GM19023 (cell line): ENCODE measurements at regions not wholly inside any gene's neighbourhood (a gene's known extent, or its start where the extent isn't known, plus 50 kb on each side); places are given as distances from the start of the nearest gene placed in this dataset.

Experiments
- ATAC-seq: cut with Tn5 transposase; IDR thresholded peaks from one replicate; pipeline ENCODE4 v1.9.1; 2021; ENCODE audit warnings: mild to moderate bottlenecking, moderate library complexity; ENCODE audit not compliant: unreplicated experiment

DNA sequence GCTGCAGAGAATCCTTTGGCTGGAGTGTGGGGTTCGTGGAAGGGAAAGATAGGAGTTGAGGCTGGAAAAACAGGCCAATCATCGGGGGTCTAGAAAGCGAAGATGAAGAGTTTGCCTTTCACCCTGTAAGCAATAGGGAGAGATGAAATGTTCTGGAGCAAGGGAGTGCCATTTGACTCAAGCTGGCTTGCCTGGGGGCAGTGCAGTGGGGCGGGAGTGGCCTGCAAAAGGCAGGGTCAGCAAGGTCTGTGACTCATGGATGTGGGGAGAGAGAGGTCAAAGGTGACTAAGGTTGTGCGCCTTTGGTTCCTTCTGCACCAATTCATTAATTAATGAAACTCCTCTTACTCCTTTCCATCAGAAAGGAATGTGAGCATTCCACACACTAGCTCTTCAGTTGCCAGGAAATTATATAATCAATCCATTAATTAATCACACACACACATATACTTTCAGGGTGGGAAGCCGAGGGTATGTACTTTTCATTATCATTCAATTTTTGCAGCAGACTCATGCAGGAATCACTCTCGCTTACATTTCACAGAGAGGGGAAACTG, 227.6 kb downstream of the MYCN start:
- ATAC-seq: no peak

DNA sequence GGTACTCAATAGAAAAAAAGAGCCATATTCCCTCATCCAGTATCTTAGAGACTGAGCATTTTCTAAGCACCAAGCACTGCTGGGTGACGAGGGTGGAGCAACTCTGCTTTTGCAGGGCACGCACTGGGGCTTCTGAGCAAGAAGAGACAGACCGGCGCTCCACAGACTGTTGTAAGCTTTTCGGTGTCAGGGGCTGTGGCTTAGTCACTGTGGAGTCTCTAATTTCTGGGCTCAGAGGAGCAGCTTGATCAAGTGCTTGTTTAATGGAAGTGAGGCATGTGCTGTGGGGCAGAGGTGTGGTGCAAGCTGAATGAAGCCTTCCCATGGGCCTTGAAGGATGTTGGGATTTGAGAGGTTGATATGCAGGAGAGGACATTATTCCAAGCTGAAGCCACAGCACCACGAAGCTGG, 227.1 kb downstream of the MYCN start:
- ATAC-seq: no peak

DNA sequence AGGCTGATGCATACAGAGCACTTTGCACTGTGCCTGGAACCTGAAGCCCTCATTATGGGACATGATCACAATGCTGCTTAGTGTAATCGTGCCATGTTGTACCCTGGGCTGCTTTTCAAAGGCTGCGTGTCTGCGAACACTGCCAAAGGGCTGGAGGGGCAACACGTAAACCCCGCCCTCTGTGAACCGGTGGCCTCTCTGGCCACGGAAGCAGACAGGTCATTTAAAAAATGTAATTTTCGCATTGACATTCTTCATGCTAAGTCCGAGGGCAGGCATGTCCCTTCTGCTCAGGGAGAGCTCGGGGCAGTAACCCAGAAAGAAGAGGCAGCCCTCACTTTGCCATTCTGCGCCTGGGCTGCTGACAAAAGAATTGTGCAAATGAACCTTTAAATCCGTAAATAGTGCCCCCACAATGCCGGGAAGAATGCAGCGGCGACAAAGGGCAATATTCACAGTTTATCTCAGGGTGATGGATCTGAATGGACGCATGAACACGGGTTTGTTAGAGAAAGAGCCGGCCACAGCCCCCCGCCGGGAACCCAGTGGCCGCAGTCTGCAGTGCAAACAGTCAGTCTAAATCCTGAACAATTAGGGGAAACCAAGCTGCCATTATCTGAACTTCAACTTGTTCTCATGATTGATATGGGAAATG, 226.1 kb downstream of the MYCN start:
- ATAC-seq: no peak

DNA sequence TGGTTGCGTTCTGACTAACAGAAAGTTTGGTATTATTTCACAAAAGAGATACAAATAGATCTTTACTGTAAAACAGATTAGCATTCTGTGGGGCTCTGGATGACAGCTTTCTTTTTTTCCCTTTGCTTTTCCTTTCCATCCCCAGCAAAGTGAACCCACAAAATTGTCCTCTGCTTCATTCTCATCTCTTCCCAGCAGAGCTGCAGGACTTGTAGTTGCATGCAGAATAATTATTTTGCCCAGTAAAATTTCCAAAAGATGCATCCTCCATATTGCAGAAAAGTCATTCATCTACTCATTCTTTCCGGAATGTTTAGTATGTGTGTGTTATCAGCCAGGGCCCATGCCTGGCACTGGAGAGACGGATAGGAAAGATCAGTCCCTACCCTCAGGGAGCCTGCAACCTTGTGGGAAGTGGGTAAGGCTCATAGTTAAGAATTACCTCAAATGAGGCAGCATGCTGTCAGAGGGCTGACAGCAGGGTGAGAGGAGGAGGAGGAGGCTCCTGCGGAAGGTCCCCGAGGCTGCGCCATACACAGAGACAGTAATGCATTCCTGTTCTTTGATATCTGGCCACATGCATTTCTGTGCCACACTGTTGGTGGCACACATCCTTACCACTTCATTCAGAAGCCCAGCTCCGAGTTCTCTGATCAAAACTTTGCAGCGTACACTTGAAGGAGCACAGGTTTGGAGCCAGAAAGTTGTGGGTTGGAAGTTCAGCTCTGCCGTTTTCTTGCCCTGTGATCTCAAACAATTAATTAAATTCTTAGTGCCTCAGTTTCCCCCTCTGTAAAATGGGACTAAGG, 225.4 kb downstream of the MYCN start:
- no peak for ATAC-seq

DNA sequence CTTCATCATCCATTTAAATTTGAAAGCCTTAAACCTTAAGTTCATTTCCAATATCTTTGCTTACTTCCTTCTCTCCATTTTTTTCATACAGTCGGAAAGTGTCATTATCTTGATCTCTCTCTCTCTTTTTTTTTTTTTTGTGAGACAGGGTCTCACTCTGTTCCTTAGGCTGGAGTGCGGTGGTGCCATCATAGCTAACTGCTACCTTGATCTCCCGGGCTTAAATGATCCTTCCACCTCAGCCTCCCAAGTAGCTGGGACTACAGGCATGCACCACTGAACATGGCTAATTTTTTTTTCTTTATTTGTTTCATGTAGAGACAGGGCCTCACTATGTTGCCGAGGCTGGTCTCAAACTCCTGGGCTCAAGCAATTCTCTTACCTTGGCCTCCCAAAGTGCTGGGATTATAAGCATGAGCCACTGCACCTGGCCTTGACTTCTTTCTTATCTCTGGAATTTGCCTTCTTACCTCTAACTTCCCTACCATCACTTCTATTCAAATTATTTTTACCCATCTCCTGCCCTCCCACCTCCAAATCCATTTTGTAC, 222.2 kb downstream of the MYCN start:
- ATAC-seq: no peak

DNA sequence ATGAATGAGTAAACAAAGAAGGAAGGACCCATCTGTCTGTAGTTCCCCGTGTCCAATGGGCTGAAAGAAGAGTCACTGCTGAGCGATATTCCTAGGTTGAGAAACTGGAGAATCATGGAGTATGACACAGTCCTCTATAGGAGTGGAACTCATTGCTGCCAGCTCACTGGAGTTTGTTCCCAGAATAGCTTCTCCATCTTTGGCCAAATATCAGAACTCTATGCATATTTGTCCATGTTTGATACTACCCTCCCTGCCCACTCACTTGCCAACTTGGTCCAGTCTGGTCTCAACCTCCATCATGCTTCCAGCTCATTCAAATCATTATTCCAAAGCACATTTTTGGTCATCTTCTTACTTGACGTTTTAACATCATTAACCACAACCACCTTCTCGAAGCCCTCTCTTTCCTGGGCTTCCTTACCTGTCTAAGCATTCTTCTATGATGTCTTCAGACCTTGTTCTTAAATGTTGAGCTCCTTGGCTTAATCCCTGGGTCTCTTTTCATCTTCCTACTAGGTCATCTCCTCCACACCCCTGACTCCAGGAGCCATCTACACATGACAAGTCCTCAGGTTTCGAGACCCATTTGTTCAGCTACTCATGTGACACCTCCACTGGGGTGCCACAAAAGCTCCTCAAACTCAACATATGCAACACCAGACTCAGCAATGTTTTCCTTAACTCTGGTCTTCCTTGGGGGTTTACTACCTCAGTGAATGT, 221.6 kb downstream of the MYCN start:
- no peak for ATAC-seq

DNA sequence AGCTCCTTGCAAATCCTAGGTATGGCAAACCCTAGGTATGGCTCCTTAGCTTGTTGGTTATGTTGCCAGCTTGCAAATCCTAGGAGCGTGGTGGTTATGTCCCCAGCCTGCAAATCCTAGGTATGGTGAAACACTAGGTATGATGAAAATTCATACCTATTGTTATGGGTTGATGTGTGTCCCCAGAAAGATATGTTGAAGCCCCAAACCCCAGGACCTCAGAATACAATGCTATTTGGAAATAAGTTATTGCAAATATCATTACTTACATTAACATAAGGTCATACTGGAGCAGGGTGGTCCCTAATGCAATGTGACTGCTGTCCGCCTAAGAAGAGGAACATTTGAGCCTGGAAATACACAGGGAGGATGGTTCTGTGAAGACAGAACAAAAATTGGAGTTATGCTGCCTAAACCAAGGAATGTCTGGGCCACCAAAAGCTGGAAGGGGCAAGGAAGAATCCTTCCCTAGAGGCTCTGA, 220.8 kb downstream of the MYCN start:
- ATAC-seq: no peak

DNA sequence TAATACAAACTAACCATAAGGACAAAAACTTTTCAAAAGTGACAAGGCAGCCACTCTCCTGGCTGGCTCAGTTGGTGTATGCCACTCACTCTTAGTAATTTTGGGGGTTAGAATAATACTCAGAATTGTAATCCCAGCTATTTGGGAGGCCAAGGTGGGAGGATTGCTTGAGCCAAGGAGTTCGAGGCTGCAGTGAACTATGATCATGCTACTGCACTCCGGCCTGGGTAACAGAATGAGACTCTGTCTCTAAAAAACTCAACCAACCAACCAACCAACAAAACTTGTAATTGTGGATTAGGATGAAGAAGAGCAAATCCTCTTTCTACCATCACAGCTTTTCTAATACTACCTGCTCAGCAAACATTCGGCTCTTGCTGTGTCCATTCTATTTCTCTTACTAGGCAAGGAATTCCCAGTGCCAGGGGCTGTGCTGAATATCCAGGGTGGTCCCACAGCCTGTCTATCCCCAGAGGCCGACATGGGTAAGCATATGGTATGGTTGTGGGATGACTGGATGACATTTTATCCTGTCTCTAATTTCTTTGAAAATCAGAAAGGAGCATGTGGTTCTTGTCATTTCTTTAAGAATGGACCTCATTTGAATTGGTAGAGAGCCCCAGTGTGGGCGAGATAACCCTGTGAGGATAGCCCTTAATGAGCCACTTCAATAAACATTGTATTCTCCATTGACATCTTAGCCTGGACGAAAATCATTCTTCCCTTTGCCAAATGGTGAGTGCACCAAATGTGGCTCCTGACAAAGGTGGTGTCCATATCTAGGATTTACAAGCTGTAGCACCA, 220.1 kb downstream of the MYCN start:
- no peak for ATAC-seq

DNA sequence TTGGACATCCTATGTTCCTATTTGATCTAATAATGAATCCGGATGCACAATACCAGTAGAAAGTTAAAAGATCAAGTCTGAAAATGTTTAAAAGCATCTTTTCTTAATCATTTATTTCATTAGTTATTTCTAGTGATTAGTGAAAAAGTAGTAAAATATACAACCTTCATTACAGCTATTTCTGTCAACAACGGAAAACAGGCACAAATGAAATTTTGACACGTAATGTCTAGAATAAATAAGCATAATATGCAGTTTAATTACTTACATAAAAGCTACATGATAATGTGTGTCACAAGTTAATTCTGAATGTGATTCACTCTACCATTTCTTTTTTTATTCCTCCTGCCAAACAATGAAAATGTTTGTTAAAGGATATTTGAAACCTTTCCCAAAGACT, 216.1 kb downstream of the MYCN start:
- no peak for ATAC-seq

DNA sequence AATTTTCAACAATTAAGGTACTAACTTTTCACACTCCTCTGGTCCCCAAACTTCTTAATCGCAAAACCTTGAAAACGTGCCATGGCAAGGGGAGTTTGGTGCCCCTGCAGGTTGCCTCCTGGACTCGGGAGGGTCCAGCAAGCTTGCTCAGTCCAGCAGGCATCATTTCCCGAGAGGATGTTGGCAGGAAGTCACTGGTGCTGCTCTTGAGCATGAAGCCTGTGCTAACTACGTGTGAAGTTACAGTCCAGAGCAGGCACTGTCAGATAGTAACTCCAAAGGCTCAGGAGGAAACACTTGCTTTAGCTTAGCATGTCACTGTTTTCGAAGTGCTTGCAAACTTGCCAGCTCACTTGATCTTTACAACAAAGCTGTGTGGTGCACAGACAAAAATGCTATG, 215.4 kb downstream of the MYCN start:
- ATAC-seq: no peak

DNA sequence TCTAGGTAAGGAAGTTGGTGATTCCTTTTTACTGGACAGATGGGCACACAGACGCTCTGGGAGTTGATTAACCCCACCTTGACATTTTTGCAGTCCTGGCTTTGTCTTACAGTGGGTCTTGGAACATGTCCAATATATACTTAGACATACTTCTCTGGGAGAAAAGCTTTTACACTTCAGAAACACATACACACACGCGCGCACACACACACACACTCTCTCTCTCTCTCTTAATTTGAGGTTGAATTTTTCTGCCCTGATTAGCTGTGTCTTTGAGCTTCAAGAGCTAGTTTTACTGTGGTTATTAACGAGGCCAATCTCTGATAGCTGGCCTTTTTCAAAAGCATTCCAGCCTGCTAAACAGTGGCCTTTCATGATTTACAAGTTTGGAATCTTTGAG, 215.0 kb downstream of the MYCN start:
- no peak for ATAC-seq

DNA sequence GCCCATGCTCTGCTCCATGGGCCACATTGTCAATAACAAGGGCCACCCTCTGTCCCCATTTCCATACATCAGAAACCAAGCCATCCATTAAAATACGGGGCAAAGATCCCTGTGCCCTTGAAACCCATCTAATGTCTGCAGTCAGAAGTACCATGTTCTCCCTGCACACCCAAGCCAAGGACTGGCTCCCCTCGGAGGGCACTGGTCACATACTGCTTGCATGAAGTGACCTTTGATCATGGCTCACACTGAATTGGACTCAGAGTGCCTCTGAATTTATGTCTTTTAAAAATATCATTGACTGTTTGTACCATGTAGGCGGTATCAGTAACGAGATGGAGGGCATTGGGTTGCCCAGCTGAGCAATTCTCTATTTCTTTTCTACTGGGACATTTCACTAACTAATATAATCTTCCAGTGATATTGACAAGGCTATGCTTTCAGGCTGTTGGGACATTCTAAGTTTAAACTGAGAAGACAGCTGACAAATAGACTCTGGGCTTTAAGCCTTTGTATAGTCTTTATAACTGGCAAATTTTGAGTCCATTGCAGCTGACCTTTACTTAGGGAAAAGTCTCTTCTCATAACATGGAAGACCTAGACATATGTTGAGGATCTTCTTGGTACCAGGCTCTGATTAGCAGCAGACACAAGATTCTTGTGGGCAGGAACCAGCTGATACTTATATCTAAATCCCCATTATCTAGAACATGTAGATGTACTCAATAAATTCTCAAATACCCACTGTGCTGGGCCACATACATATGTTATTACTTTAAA, 214.3 kb downstream of the MYCN start:
- ATAC-seq: no peak

DNA sequence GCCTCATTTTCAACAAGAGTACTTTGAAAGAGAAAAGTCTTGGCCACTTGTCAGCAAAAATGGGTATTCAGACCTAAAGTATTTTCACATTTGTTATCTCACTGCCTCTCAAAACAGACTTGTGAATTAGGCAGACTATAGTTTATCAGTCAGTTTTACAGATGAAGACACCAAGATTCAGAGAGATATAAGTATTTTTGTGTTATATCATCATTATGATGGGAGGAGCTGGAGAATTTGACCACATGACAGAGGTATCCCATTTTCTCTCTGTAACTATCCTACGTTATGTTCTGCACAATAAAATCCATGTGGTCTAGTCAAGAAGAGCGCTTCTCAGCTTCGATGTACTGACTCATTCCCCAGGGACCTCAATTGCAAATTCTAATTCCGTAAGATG, 213.7 kb downstream of the MYCN start:
- ATAC-seq: no peak

DNA sequence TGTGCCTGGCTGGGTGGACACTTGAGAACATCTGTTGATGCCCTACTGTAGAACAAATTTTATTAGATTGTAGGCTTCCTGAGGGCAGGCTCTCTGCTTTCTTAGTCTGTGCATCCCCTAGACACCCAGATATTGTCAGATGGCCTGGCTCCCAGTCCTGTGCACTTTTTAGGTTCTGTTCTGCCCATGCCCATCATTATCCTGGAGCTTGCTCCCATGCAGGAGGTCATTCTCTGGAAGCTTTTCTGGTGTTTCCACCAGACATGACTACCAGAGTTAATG, 213.3 kb downstream of the MYCN start:
- ATAC-seq: no peak

DNA sequence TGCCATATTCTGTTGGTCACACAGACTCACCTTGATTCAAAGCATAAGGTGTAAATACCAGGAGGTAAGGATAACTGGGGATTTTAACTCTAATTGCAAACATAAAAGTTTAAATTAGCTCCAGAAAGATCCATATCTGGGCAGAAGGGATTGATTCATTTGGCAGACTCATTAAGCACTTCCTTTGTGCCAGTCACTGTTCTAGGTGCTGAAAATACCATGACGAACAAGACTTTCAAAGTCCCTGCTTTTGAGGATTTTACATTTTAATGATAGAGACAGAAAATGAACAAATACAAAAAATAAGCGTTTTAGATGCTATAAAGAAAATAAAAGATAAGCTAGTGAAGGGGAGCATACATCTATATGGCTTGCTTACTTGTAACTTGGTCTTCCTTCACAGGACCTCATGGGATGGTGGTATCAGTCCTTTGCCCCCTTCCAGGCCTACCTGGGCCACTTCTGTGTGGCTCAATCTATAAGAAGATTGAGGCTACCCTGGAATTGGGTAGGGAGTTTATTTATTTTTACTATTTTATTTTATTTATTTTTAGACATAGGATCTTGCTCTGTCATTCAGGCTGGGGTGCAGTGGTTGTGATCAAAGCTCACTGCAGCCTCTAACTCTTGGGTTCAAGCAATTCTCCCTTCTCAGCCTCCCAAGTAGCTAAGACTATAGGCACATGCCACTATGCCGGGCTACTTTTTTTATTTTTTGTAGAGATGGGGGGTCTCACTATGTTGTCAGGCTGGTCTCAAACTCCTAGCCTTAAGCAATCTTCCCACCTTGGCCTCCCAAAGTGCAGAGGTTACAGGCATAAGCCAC, 212.8 kb downstream of the MYCN start:
- ATAC-seq: no peak

DNA sequence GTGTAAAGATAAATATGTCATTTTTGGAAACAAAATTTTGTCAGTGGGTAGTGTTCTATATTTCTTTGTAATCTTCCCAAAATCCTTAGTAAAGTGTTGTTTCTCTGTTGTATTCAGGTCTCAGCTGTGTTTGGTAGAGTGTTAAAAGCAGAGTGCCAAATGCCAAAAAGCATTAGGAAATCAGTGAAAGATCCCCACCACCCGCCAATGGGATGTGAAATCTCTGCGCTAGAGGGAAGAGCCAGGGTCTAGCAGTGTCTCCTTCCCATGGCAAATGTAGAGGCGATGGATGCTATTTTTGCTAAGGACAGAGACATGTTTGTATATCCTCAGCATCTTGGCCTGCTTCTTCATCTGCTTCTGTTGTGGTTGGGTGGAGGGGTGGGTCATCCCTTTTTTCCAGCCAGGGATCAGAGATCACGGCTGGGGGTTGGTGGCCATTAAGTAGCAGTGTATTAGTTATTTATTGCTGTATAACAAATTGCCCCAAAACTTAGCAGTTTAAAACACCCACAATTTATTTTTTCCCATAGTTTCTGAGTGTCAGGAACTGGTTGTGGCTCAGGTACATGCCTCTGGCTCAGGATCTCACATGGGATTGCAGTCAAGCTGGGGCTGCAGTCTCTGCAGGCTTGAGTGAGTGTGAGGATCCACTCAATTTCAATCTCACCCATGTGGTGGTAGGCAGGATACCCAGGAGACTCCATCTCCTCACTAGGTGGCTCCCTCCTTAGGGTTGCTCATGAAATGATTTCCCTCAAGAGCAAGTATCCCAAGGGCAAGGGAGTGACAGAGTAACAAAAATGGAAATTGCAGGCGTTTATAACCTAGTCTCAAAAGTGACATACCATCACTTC, 211.9 kb downstream of the MYCN start:
- ATAC-seq: no peak

DNA sequence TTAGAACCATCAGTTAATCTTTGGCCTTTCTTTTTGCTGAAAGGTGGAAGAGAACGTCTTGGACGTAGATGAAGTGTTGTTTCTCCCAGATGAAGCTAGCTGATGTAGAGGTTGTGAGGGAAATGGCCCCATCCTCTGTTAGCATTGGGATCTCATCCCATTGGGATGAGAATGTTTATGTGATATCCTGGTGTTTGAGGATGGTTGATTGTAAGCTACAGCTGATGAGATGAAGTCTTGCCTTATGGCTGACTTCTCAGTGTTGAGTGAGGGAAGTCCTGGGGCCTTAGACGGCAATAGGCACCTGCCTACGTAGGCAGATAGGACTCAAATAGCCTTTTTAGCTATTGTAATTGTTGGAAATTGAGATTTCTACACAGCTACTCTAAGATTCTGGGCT, 211.3 kb downstream of the MYCN start:
- no peak for ATAC-seq

DNA sequence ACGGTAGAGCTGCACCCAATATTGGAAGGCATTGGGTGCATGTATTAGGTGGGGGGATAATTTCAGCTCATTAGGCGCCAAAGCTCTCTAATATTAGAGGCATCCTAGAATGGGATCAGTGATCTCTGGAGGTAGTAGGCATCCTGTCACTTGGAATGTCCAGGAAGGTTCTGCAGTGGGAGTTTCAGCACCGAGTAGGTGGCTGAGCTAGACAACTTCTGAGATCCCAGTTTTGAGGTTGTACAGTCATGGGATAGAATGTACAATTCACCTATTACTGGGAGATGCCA, 210.9 kb downstream of the MYCN start:
- ATAC-seq: no peak
